NCI-H2196 treated with DMSO at 0.1 percent for 48 hours (cell line): ENCODE measurements at regions not wholly inside any gene's neighbourhood (a gene's known extent, or its start where the extent isn't known, plus 50 kb on each side); places are given as distances from the start of the nearest gene placed in this dataset.
"Not testable (repeated sequence)": the region's sequence is repeated elsewhere in the genome, so short reads cannot be mapped to it uniquely, and the experiment has no call there.

ENCODE experiments used
- DNase-seq: peaks from one replicate; lab custom pipeline; 2025; ENCODE audit not compliant: unreplicated experiment; lab: John Stamatoyannopoulos, UW

GRCh38 chr5:6081727-6082210 lies 296.6 kb downstream of the MED10 start:
- DNase-seq = no peak

DNA sequence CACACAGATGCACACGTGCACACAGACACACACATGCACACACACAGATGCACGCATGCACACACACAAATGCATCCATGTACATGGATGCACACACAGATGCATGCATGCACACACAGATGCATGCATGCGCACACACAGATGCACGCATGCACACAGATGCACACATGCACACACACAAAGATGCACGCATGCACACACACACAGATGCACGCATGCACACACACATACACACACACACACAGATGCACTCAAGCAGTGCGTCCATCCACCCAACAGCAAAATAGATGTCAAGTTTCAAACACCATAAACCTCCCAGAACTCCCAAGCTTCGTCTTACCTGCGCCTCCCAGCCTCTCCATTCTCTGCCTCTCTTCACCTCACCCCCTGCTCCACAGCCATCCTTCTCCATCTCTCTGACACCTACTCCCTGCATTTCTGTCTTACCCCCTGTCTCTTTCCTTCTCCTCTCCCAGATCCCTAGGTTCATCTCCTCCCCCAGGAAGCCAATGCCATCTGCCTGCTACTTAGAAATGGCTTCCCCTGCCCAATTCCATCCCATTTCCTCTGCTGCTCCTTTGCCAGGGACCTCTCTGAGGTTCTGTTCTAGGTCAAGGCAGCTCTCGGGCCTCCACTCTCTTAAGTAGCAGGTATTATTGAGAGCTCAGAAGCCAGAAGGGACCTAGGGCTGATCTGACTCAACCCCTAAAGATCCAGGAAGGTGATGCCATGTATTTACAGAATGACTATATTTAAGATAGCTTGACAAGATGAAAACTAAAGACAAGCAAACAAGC lies 297.2 kb downstream of the MED10 start:
- DNase-seq = no peak

GRCh38 chr5:6080436-6080835 lies 297.9 kb downstream of the MED10 start:
- DNase-seq = no peak

GRCh38 chr5:6078881-6079280 lies 299.5 kb downstream of the MED10 start:
- DNase-seq = no peak

GRCh38 chr5:6076341-6077239 lies 301.8 kb downstream of the MED10 start:
- DNase-seq = no peak

GRCh38 chr5:6072488-6072887 lies 305.9 kb downstream of the MED10 start:
- DNase-seq = not testable (repeated sequence)

DNA sequence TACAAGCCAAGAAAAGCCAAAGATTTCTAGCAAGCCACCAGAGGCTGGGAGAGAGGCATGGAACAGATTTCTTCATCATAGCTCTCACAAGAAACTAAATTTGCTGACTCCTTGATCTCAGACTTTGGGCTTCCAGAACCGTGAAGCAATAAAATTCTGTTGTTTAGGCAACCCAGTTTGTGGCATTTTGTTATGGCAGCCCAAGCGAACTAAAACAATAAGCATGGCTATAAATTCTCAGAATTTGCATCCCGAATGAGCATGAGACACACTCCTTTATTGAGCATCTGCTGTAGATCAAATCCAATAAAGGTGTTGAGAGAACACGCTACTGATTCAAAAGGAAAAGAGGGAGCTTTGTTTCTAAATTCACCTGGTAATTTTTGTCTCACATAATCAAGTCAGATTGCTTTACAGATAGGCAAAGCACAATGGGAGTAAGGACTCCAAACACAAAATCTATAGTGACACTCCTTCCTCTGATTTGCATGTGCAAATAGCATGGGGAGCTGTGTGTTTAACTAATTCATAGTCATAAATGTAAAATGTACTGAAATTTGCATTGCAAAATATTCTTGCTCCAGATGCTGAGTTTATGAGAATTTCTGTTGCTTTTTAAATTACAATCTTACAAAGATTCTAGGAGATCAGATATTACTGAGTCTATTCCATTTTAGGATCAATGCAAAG lies 308.7 kb downstream of the MED10 start:
- DNase-seq = no peak

- DNase-seq = no peak
Measured at GRCh38 chr5:6066016-6066415, 312.3 kb downstream of the MED10 start.

DNA sequence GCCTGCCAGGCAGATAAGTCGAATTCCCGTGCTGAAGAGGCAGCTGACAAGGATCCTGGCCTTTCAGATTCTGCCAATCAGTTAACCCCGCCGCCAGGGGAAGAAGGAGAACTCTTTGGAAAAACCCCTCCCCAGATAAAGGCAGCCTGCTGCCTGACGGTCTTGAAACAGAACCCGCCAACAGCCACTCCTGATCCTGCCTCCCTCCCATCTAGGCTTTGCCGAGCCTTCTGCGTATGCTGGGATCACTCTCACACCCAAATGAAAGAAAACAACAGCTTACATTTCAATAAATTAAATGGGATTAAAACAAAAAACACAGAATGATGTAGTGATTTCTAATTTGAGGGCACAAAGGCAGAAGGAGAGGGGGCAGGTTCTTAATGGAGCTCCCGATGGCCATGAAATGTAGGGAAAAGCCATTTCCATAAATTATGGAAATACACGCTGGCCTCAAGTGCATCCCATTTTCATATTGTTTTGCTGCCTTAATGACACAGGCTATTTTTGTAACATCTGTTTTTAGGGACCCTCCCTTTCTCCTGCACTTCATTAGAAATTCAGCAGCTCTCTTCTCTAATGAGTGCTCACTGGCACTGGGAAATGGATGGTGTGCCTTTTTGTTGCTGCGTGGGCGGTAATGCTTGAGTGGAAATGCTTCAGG lies 319.1 kb downstream of the MED10 start:
- no peak for DNase-seq

- DNase-seq = no peak
Measured at GRCh38 chr5:6058055-6058715, 320.2 kb downstream of the MED10 start.

DNA sequence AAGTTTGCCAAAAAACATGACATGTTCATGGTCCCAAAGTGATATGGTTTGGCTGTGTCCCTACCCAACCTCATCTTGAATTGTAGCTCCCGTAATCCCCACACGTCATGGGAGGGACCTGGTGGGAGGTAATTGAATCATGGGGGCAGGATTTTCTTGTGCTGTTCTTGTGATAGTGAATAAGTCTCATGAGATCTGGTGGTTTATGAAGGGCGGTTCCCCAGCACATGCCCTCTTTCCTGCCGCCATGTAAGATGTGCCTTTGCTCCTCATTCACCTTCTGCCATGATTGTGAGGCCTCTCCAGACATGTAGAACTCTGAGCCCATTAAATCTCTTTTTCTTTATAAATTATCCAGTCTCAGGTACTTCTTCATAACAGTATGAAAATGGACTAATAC lies 322.1 kb downstream of the MED10 start:
- DNase-seq = no peak

DNA sequence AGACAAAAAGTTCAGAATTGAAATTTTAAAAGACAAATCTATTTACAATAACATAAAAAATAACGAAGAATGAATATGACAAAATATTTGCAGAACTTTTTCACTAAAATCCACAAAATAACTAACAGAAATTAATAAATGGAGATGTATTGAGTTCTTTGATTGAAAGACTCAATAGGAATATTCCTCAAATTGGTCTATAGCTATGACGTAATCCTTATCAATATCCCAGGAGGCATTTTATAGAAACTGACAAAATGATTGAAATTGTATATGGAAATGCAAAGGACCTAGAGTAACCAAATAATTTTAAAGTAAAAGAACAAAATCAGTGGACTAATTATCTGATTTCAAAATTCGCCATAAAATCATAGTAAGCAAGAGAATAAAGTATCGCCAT lies 328.7 kb downstream of the MED10 start:
- no peak for DNase-seq

DNA sequence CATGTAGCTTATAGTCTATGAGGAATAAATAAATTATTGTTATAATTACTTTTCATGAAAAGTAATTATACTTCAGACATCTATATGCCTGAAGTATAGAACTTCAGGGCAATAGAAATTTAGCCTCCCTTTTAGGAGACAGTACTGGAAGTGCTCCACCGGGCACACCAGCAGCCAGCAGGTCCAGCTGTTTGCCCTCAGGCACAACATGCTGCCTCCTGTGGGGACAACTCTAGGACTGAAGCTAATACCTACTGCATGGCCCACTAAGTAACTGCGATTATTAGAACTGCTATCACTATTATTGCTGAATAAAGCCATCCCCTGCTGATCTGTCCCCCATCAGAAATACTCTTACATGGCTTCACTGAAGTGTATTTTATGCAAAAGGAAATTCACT lies 329.6 kb downstream of the MED10 start:
- no peak for DNase-seq

- DNase-seq = no peak
Measured at GRCh38 chr5:6046296-6046967, 331.9 kb downstream of the MED10 start.

DNA sequence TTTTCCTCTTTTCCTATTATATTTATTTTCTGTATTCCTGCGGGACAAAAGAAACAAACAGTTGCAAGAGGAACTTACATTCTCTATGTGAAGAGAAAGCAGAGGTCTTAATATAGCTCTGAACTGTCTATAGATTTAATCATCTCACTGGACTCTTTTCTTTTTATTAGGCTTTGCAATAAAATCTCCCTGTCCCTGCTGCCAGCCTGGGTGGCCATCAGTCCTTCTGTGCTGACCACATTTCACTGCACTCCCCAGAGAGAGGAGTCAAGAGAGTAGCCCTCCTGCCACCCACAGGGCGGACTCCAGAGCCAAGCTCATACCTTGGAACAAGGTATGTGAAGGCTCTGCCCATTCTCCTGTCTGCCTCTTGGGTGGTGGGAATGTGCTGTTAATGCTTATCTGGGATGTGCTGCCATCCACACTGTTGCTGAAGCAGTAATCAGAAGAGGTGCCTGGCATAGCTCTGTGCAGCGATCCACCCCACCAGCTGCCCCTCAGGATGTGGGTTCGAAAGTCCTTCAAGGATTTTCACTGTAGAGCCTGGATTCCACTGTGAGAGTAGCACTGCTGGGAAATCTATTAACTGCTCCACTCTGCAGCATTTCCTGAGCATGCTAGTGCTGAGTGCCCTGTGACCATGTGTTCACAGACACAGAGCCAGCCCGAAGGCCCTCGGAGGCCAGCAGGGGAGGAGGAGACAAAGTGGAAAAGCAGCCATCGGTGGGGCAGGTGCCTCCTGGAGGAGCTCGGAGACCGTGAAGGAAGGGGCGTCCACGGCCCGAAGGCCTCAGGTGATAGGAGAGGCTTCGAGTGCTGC lies 334.6 kb downstream of the MED10 start:
- no peak for DNase-seq

- no peak for DNase-seq
Measured at GRCh38 chr5:6041977-6042550, 336.3 kb downstream of the MED10 start.

DNA sequence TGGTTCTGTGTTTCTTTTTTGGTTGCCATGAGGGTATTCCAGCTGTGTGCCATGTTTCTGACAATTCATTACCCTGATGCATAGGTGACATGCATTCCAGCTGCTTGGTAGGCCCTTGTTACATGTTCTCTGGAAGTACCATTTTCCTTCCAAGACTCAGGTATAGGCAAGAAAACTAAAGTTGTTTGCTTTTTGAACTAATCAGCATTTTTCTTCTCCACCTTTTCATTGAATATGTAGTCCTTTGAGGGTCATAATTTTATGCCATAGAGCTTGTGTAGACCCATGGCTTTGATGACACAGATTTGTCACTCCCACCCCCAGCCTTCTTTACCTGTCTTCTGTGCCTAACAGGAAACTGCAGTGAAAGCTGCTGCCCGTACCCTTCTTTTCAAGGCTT lies 339.2 kb downstream of the MED10 start:
- DNase-seq = no peak

DNA sequence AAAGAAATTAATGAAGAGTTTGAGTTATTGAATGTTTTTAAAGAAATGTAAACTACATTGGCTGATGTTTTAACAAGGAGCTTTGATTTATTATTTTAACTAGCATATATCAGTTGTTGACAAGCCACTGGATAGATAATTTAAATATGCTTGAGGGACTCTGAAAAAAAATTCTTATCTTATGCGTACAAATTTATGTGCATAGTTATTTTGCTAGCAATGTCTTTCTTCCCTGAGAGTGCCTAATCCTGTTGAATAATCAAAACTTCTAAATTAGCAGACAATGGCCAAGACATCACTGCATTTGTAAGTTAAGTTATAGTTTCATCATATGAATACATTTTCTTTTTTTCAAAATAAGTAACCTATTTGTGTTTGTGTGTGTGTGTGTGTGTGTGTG lies 342.3 kb downstream of the MED10 start:
- no peak for DNase-seq

GRCh38 chr5:6029811-6030271 lies 348.5 kb downstream of the MED10 start:
- no peak for DNase-seq
